Heart right ventricle (tissue), 16 donors: ENCODE measurements at regions not wholly inside any gene's neighbourhood (a gene's known extent, or its start where the extent isn't known, plus 50 kb on each side); places are given as distances from the start of the nearest gene placed in this dataset.
A peak's percentile ranks its signal among the peaks of the same experiment; 100 is the strongest.

Experiments
- ATAC-seq, 8 donors: fragments of 200-7000 bp; cut with Tn5 transposase; one replicate each; pipeline ENCODE4 v1.9.1; 2020; ENCODE audit warnings: mild to moderate bottlenecking in 8 of 8, moderate library complexity in 8 of 8, moderate number of reproducible peaks in 1 of 8
- DNase-seq, 2 donors: peaks; one replicate each; pipeline ENCODE4 v3.0.0-alpha.2; 2020
- H3K27ac ChIP-seq, 10 donors: fragments of 200-600 bp; sonication (generic) in 2 of 10; one replicate each; pipeline versions ENCODE4 v1.5.0 to v1.8.0; 2020 to 2022; ENCODE audit warnings: mild to moderate bottlenecking in 3 of 10
- H3K27me3 ChIP-seq, 7 donors: fragments of 200-600 bp; one replicate each; pipeline ENCODE4 v1.8.0; 2021 to 2022; ENCODE audit warnings: mild to moderate bottlenecking in 2 of 7
- H3K36me3 ChIP-seq, 9 donors: fragments of 200-600 bp; sonication (generic) in 1 of 9; one replicate each; pipeline versions ENCODE4 v1.5.0 to v1.8.0; 2020 to 2022; ENCODE audit warnings: mild to moderate bottlenecking in 2 of 9
- H3K4me1 ChIP-seq, 9 donors: fragments of 200-600 bp; sonication (generic) in 1 of 9; one replicate each; pipeline versions ENCODE4 v1.5.0 to v1.8.0; 2020 to 2022; ENCODE audit warnings: mild to moderate bottlenecking in 4 of 9
- H3K4me3 ChIP-seq, 10 donors: fragments of 200-600 bp; sonication (generic) in 2 of 10; one replicate each; pipeline versions ENCODE4 v1.5.0 to v1.8.0; 2020 to 2022; ENCODE audit warnings: mild to moderate bottlenecking in 7 of 10, moderate library complexity in 2 of 10
- H3K9me3 ChIP-seq, 11 donors: fragments of 200-600 bp in 10 of 11; sonication (generic) in 2 of 11; one replicate each; pipeline versions ENCODE4 v1.5.0 to v1.8.0; 2013 to 2022; ENCODE audit warnings: mild to moderate bottlenecking in 2 of 11, control low read depth in 1 of 11, moderate library complexity in 1 of 11
- CTCF ChIP-seq, 9 donors: fragments of 200-600 bp; sonication (generic) in 2 of 9; IDR thresholded peaks; one replicate each; pipeline versions ENCODE4 v1.5.0 to v1.8.0; 2021 to 2022; ENCODE audit warnings: antibody characterized with exemption in 9 of 9, mild to moderate bottlenecking in 5 of 9, moderate library complexity in 1 of 9
- WGBS, 2 donors: extraction: QIAGEN DNeasy Blood & Tissue Kit; methylation state at CpG; one replicate each; pipeline ENCODE4 v1.1.7; 2013; ENCODE audit warnings: inconsistent platforms in 1 of 2; 5-methylcytosine and 5-hydroxymethylcytosine counted together
- intact Hi-C, 10 donors: fragments of 100-400 bp; cut with DNase I; formaldehyde crosslinking; loops; one replicate each; pipeline versions ENCODE4 v1.11.1 to v1.14.2; 2022
- donor health status: Arrhythmogenic right ventricular cardiomyopathy.
- donor health status: ischemic (EF 13 %, LVEDD 7.1; RV severe dilation, severe dysfunction).
- donor health status: healthy with polysubstance abuse.
- donor health status: DM: no; HTN: yes; CAD: no.
- donor health status: DM: no; HTN: no; CAD: no.
- donor health status: ischemic (EF 25% LVEDD 6.9; RV normal size, moderate dysfunction).
- donor health status: ischemic (EF 25% LVEDD 5.7; RV mildly dilated, moderate dysfunction).
- donor health status: healthy.
- donor health status: DM: yes; HTN: yes; CAD: no.
- donor health status: Ischemic cardiomyopathy.
- donor health status: ischemic (EF 35%, LVEDD 5.7; RV mildly dilated, moderate dysfunction).
- donor health status: nonischemic (EF 11% LVEDD 7.7; RV severe dilation, severe dysfunction).
- donor health status: DM: yes; HTN: yes; CAD: no.
- donor health status: PGD.
- donor health status: ischemic (EF 29% LVEDD 5.4; RV normal size, mild dysfunction).
- donor health status: nonischemic (EF 23%, LVEDD 6.1; RV moderate dilation, normal function).

GRCh38 chr11:8839957-8840945 lies 70.7 kb upstream of the AKIP1 start:
- Histone ChIP-seq H3K4me3 (no peak overlapping the region), H3K27me3 (no peaks in the 10 kb centered on the region), H3K9me3 (no peaks in the 10 kb centered on the region), H3K36me3 (no peaks in the 10 kb centered on the region), H3K27ac (peak overlapping the region in 9 of 10 donors; percentile 28 to 84 (median 60)), H3K4me1 (peaks cover 0 to 40% (median 33%) of the 10 kb centered on the region in 9 donors)
- WGBS, 2 donors = 46 to 62% methylated on average over 8 of the region's 8 CpGs
- peak in 6 of 8 donors; percentile 15 to 69 (median 62) for ATAC-seq
- intact Hi-C loops = loop anchor here in 2 of 10 donors (5.0 to 10.0 kb wide), 2 partner anchors 32 to 75 kb away; partner anchors contain the start of gene AKIP1 (in 1 of the 2)
- peak in 1 of 2 donors; percentile 36 for DNase-seq
- no peak for TF ChIP-seq CTCF (IDR thresholded peaks at IDR 0.05)

- WGBS, 2 donors = 86 to 88% methylated on average over 7 of the region's 7 CpGs
- Histone ChIP-seq H3K27ac (no peak overlapping the region), H3K9me3 (no peaks in the 10 kb centered on the region), H3K27me3 (no peaks in the 10 kb centered on the region), H3K4me3 (no peak overlapping the region), H3K4me1 (peaks cover 0 to 40% (median 33%) of the 10 kb centered on the region in 9 donors), H3K36me3 (no peaks in the 10 kb centered on the region)
- no peak for TF ChIP-seq CTCF (IDR thresholded peaks at IDR 0.05)
- intact Hi-C loops = no loop called here
- DNase-seq (no peak), ATAC-seq (no peak)
Observed at GRCh38 chr11:8841899-8842298, 69.1 kb upstream of the AKIP1 start.

GRCh38 chr11:8858808-8859207 lies 52.2 kb upstream of the AKIP1 start:
- peaks cover 0 to 23% (median 4%) of the 10 kb centered on the region in 9 donors for H3K4me1 ChIP-seq
- no peak for TF ChIP-seq CTCF (IDR thresholded peaks at IDR 0.05)
- no peak overlapping the region for H3K27ac ChIP-seq
- no peaks in the 10 kb centered on the region for H3K9me3 ChIP-seq
- ATAC-seq (no peak), DNase-seq (no peak)
- no peaks in the 10 kb centered on the region for H3K36me3 ChIP-seq
- no peak overlapping the region for H3K4me3 ChIP-seq
- intact Hi-C loops = no loop called here
- WGBS, 2 donors = 98% methylated on average over 2 of the region's 2 CpGs
- H3K27me3 ChIP-seq = no peaks in the 10 kb centered on the region
